ENCODE measurements at regions not wholly inside any gene's neighbourhood (a gene's known extent, or its start where the extent isn't known, plus 50 kb on each side); places are given as distances from the start of the nearest gene placed in this dataset.

GRCh38 chr12:63090716-63091115, 60.3 kb downstream of the AVPR1A start:
- peak in 30 of 58 donors; percentile 1 to 59 (median 23) for DNase-seq

- no peak for DNase-seq
Measured at GRCh38 chr12:63086149-63086915, 64.7 kb downstream of the AVPR1A start.

GRCh38 chr12:63085120-63085519, 65.9 kb downstream of the AVPR1A start:
- DNase-seq, result no peak

- DNase-seq, result no peak
Measured at GRCh38 chr12:63084501-63084900, 66.5 kb downstream of the AVPR1A start.

GRCh38 chr12:63083046-63083445, 68.0 kb downstream of the AVPR1A start:
- DNase-seq, result no peak

GRCh38 chr12:63079791-63080502, 71.1 kb downstream of the AVPR1A start:
- no peak for DNase-seq

GRCh38 chr12:63078906-63079305, 72.1 kb downstream of the AVPR1A start:
- no peak for DNase-seq

GRCh38 chr12:63075376-63076060, 75.5 kb downstream of the AVPR1A start:
- no peak for DNase-seq

GRCh38 chr12:63070709-63071108, 80.3 kb downstream of the AVPR1A start:
- DNase-seq, result no peak

- DNase-seq, result no peak
Measured at GRCh38 chr12:63069860-63070617, 81.0 kb downstream of the AVPR1A start.

- DNase-seq, result peak in 4 of 58 donors; percentile 0 to 32 (median 2)
Measured at GRCh38 chr12:63068857-63069442, 82.1 kb downstream of the AVPR1A start.

GRCh38 chr12:63066782-63067181, 84.2 kb downstream of the AVPR1A start:
- no peak for DNase-seq

GRCh38 chr12:63066136-63066535, 84.9 kb downstream of the AVPR1A start:
- no peak for DNase-seq

GRCh38 chr12:63064080-63064479, 86.9 kb downstream of the AVPR1A start:
- no peak for DNase-seq

GRCh38 chr12:63056649-63057048, 94.4 kb downstream of the AVPR1A start:
- no peak for DNase-seq

- no peak for DNase-seq
Measured at GRCh38 chr12:63052696-63053095, 98.3 kb downstream of the AVPR1A start.

GRCh38 chr12:63047146-63047545, 103.9 kb downstream of the AVPR1A start:
- DNase-seq, result no peak

- DNase-seq, result no peak
Measured at GRCh38 chr12:63045020-63045860, 105.8 kb downstream of the AVPR1A start.

- no peak for DNase-seq
Measured at GRCh38 chr12:63042646-63043045, 107.7 kb upstream of the PPM1H start.

GRCh38 chr12:63041601-63042000, 106.7 kb upstream of the PPM1H start:
- DNase-seq, result no peak
